ENCODE measurements at regions not wholly inside any gene's neighbourhood (a gene's known extent, or its start where the extent isn't known, plus 50 kb on each side); places are given as distances from the start of the nearest gene placed in this dataset.

- no peak for DNase-seq (ENCODE audit: extremely low read depth, insufficient read length)
- H3K27me3 ChIP-seq (replicated peaks; ENCODE audit: control insufficient read depth, insufficient read depth, low read length), result no peaks in the 10 kb centered on the region
- no peak overlapping the region for H3K4me3 ChIP-seq (replicated peaks; ENCODE audit: low read depth, low read length)
- no peaks in the 10 kb centered on the region; the same call in 1 of the 2 replicates for H3K36me3 ChIP-seq (ENCODE audit: control insufficient read depth, insufficient read depth, low read length)
- TF ChIP-seq CTCF (IDR thresholded peaks at IDR 0.05; ENCODE audit: insufficient read depth, low read length, poor library complexity, severe bottlenecking), result no peak
Observed at GRCh38 chr4:123305736-123306135, 90.9 kb upstream of the SPRY1 start.

GRCh38 chr4:123306769-123307168 lies 89.8 kb upstream of the SPRY1 start:
- Histone ChIP-seq H3K27me3 (replicated peaks; ENCODE audit: control insufficient read depth, insufficient read depth, low read length) (no peaks in the 10 kb centered on the region), H3K4me3 (replicated peaks; ENCODE audit: low read depth, low read length) (no peak overlapping the region), H3K36me3 (ENCODE audit: control insufficient read depth, insufficient read depth, low read length) (no peaks in the 10 kb centered on the region; the same call in 1 of the 2 replicates)
- no peak for TF ChIP-seq CTCF (IDR thresholded peaks at IDR 0.05; ENCODE audit: insufficient read depth, low read length, poor library complexity, severe bottlenecking)
- DNase-seq (ENCODE audit: extremely low read depth, insufficient read length), result no peak

GRCh38 chr4:123308667-123309066 lies 87.9 kb upstream of the SPRY1 start:
- TF ChIP-seq CTCF (IDR thresholded peaks at IDR 0.05; ENCODE audit: insufficient read depth, low read length, poor library complexity, severe bottlenecking), result no peak
- H3K36me3 ChIP-seq (ENCODE audit: control insufficient read depth, insufficient read depth, low read length), result no peaks in the 10 kb centered on the region; the same call in 1 of the 2 replicates
- no peak for DNase-seq (ENCODE audit: extremely low read depth, insufficient read length)
- no peak overlapping the region for H3K4me3 ChIP-seq (replicated peaks; ENCODE audit: low read depth, low read length)
- no peaks in the 10 kb centered on the region for H3K27me3 ChIP-seq (replicated peaks; ENCODE audit: control insufficient read depth, insufficient read depth, low read length)

- Histone ChIP-seq H3K4me3 (replicated peaks; ENCODE audit: low read depth, low read length) (no peak overlapping the region), H3K27me3 (replicated peaks; ENCODE audit: control insufficient read depth, insufficient read depth, low read length) (no peaks in the 10 kb centered on the region), H3K36me3 (ENCODE audit: control insufficient read depth, insufficient read depth, low read length) (no peaks in the 10 kb centered on the region)
- no peak for DNase-seq (ENCODE audit: extremely low read depth, insufficient read length)
- TF ChIP-seq CTCF (IDR thresholded peaks at IDR 0.05; ENCODE audit: insufficient read depth, low read length, poor library complexity, severe bottlenecking), result no peak
Observed at GRCh38 chr4:123312116-123312515, 84.5 kb upstream of the SPRY1 start.

GRCh38 chr4:123312951-123313592 lies 83.5 kb upstream of the SPRY1 start:
- Histone ChIP-seq H3K27me3 (replicated peaks; ENCODE audit: control insufficient read depth, insufficient read depth, low read length) (no peaks in the 10 kb centered on the region), H3K4me3 (replicated peaks; ENCODE audit: low read depth, low read length) (no peak overlapping the region), H3K36me3 (ENCODE audit: control insufficient read depth, insufficient read depth, low read length) (no peaks in the 10 kb centered on the region)
- no peak for DNase-seq (ENCODE audit: extremely low read depth, insufficient read length)
- no peak for TF ChIP-seq CTCF (IDR thresholded peaks at IDR 0.05; ENCODE audit: insufficient read depth, low read length, poor library complexity, severe bottlenecking)

GRCh38 chr4:123315617-123316016 lies 81.0 kb upstream of the SPRY1 start:
- no peaks in the 10 kb centered on the region for H3K27me3 ChIP-seq (replicated peaks; ENCODE audit: control insufficient read depth, insufficient read depth, low read length)
- DNase-seq (ENCODE audit: extremely low read depth, insufficient read length), result no peak
- H3K36me3 ChIP-seq (ENCODE audit: control insufficient read depth, insufficient read depth, low read length), result no peaks in the 10 kb centered on the region
- no peak overlapping the region for H3K4me3 ChIP-seq (replicated peaks; ENCODE audit: low read depth, low read length)
- TF ChIP-seq CTCF (IDR thresholded peaks at IDR 0.05; ENCODE audit: insufficient read depth, low read length, poor library complexity, severe bottlenecking), result no peak
